Ovary (tissue), 7 donors: ENCODE measurements at regions not wholly inside any gene's neighbourhood (a gene's known extent, or its start where the extent isn't known, plus 50 kb on each side); places are given as distances from the start of the nearest gene placed in this dataset.

ENCODE experiments used
- DNase-seq, 5 donors: peaks; one replicate each; pipeline ENCODE4 v3.0.0-alpha.2; 2019 to 2020
- H3K27ac ChIP-seq, 2 donors: fragments of 200-600 bp; one replicate each; pipeline versions ENCODE4 v1.5.1 to v1.8.0; 2019 to 2022
- H3K27me3 ChIP-seq: fragments of 200-600 bp; one replicate; pipeline ENCODE4 v1.8.0; 2022
- H3K36me3 ChIP-seq: fragments of 200-600 bp; sonication (generic); one replicate; pipeline ENCODE4 v1.5.1; 2019
- H3K4me1 ChIP-seq: one replicate; pipeline ENCODE4 v1.8.1; 2013; ENCODE audit warnings: mild to moderate bottlenecking, moderate library complexity; ENCODE audit not compliant: insufficient read depth
- H3K4me3 ChIP-seq: fragments of 200-600 bp; sonication (generic); one replicate; pipeline ENCODE4 v1.5.1; 2017
- H3K9me3 ChIP-seq, 2 donors: fragments of 200-600 bp in 1 of 2; sonication (generic) in 1 of 2; one replicate each; pipeline versions ENCODE4 v1.5.1 to v1.8.1; 2013 to 2019; ENCODE audit warnings: mild to moderate bottlenecking in 1 of 2, moderate library complexity in 1 of 2
- CTCF ChIP-seq, 3 donors: fragments of 450-650 bp in 2 of 3; fragments of 200-600 bp in 1 of 3; IDR thresholded peaks; one replicate each; pipeline versions ENCODE4 v1.5.1 to v1.8.0; 2016 to 2022; ENCODE audit warnings: antibody characterized with exemption in 3 of 3, mild to moderate bottlenecking in 1 of 3
- EP300 ChIP-seq: sonication (generic); formaldehyde crosslinking; IDR thresholded peaks from one replicate; pipeline ENCODE4 v1.6.1; 2017; ENCODE audit warnings: antibody characterized with exemption
- POLR2A ChIP-seq: fragments of 450-650 bp; IDR thresholded peaks from one replicate; pipeline ENCODE4 v1.6.1; 2017; ENCODE audit warnings: antibody characterized with exemption, mild to moderate bottlenecking, moderate library complexity
- WGBS, 3 donors: extraction: QIAGEN DNeasy Blood & Tissue Kit in 1 of 3; methylation state at CpG; one replicate each; pipeline versions ENCODE4 v1.1.5 to v1.1.7; 2013 to 2017; 5-methylcytosine and 5-hydroxymethylcytosine counted together
- intact Hi-C, 4 donors: fragments of 100-400 bp; cut with DNase I; formaldehyde crosslinking; loops; one replicate each; pipeline versions ENCODE4 v1.11.0 to v1.15.1; 2022 to 2023
- donor health status: DM: no; HTN: no; CAD: no; lungs with moderate emphysema.
- donor health status: DM: no; HTN: no; CAD: no.
- donor health status: Bipolar disorder and iron deficiency.
- donor health status: DM: no; HTN: no; CAD: no.
- donor health status: DM: yes; HTN: yes; CAD: no.

- WGBS, 3 donors: 80 to 90% (median 87%) methylated on average over 4 of the region's 4 CpGs
- TF ChIP-seq CTCF (IDR thresholded peaks at IDR 0.05) (no peak), POLR2A (no peak), EP300 (no peak)
- Histone ChIP-seq H3K9me3 (no peaks in the 10 kb centered on the region), H3K27me3 (no peaks in the 10 kb centered on the region), H3K4me3 (no peak overlapping the region), H3K36me3 (no peaks in the 10 kb centered on the region), H3K4me1 (no peaks in the 10 kb centered on the region), H3K27ac (no peak overlapping the region)
- intact Hi-C loops: no loop called here
- DNase-seq: no peak
These were observed 168.2 kb upstream of the CHST9 start for GRCh38 chr18:27353273-27353672.

- Histone ChIP-seq H3K36me3 (no peaks in the 10 kb centered on the region), H3K9me3 (no peaks in the 10 kb centered on the region), H3K4me3 (no peak overlapping the region), H3K4me1 (no peaks in the 10 kb centered on the region), H3K27ac (no peak overlapping the region), H3K27me3 (no peaks in the 10 kb centered on the region)
- intact Hi-C loops: no loop called here
- TF ChIP-seq POLR2A (no peak), EP300 (no peak), CTCF (IDR thresholded peaks at IDR 0.05) (no peak)
- no peak for DNase-seq
- 80 to 82% (median 82%) methylated on average over 4 of the region's 4 CpGs for WGBS, 3 donors
These were observed 164.3 kb upstream of the CHST9 start for GRCh38 chr18:27349284-27349882.

- no peaks in the 10 kb centered on the region for H3K36me3 ChIP-seq
- WGBS, 3 donors: 70 to 82% (median 77%) methylated on average over 1 of the region's 1 CpG
- intact Hi-C loops: no loop called here
These were observed 146.5 kb upstream of the CHST9 start for GRCh38 chr18:27331606-27332005.

GRCh38 chr18:27314996-27315395, 129.9 kb upstream of the CHST9 start:
- Histone ChIP-seq H3K27ac (no peak overlapping the region), H3K27me3 (no peaks in the 10 kb centered on the region), H3K4me1 (no peaks in the 10 kb centered on the region), H3K36me3 (no peaks in the 10 kb centered on the region), H3K9me3 (no peaks in the 10 kb centered on the region), H3K4me3 (no peak overlapping the region)
- 38 to 60% (median 56%) methylated on average over 1 of the region's 1 CpG for WGBS, 3 donors
- intact Hi-C loops: no loop called here
- DNase-seq: no peak
- TF ChIP-seq POLR2A: no peak
- TF ChIP-seq CTCF (IDR thresholded peaks at IDR 0.05): no peak
- TF ChIP-seq EP300: no peak

More at GRCh38 chr18:27331606-27332005, 146.5 kb upstream of the CHST9 start:
- Histone ChIP-seq H3K27me3 (no peaks in the 10 kb centered on the region), H3K9me3 (no peaks in the 10 kb centered on the region), H3K4me3 (no peak overlapping the region), H3K4me1 (no peaks in the 10 kb centered on the region), H3K27ac (no peak overlapping the region)
- TF ChIP-seq CTCF (IDR thresholded peaks at IDR 0.05) (no peak), POLR2A (no peak), EP300 (no peak)
- no peak for DNase-seq
